ENCODE measurements at regions not wholly inside any gene's neighbourhood (a gene's known extent, or its start where the extent isn't known, plus 50 kb on each side); places are given as distances from the start of the nearest gene placed in this dataset.
"Not testable (repeated sequence)": the region's sequence is repeated elsewhere in the genome, so short reads cannot be mapped to it uniquely, and the experiment has no call there.

- Histone ChIP-seq H3K27ac (no peak overlapping the region), H3K36me3 (no peaks in the 10 kb centered on the region), H3K27me3 (no peaks in the 10 kb centered on the region), H3K4me1 (ENCODE audit: insufficient read depth) (no peaks in the 10 kb centered on the region), H3K4me3 (no peak overlapping the region), H3K9me3 (no peaks in the 10 kb centered on the region)
- TF ChIP-seq EP300 (IDR thresholded peaks at IDR 0.05) (no peak), POLR2A (IDR thresholded peaks at IDR 0.05) (no peak)
- TF ChIP-seq, protein P1, sequence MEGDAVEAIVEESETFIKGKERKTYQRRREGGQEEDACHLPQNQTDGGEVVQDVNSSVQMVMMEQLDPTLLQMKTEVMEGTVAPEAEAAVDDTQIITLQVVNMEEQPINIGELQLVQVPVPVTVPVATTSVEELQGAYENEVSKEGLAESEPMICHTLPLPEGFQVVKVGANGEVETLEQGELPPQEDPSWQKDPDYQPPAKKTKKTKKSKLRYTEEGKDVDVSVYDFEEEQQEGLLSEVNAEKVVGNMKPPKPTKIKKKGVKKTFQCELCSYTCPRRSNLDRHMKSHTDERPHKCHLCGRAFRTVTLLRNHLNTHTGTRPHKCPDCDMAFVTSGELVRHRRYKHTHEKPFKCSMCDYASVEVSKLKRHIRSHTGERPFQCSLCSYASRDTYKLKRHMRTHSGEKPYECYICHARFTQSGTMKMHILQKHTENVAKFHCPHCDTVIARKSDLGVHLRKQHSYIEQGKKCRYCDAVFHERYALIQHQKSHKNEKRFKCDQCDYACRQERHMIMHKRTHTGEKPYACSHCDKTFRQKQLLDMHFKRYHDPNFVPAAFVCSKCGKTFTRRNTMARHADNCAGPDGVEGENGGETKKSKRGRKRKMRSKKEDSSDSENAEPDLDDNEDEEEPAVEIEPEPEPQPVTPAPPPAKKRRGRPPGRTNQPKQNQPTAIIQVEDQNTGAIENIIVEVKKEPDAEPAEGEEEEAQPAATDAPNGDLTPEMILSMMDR (IDR thresholded peaks at IDR 0.05): no peak
- DNase-seq: no peak
- intact Hi-C loops (cut with DNase I): no loop called here
These were observed 154.3 kb downstream of the NR2F2 start for GRCh38 chr15:96484830-96485229.

DNA sequence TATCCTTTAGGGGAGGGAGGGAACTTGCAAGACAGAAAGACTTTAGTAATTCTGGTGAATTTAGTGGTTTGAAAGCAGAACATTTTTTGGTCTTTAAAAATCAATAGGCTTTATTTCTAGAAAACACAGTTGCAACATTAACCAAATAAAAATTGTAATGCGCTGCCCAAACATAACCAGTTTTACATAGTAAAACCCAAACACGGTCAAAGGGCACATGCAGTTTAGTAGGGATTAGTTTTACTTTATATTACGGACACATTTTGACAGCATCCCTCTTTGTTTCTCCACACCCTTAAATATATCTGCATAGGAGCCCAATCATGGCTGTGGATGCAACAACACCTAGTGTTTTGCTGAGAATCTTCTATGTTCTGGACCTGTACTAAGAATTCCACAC lies 156.7 kb downstream of the NR2F2 start:
- H3K27me3 ChIP-seq: no peaks in the 10 kb centered on the region
- no peaks in the 10 kb centered on the region for H3K36me3 ChIP-seq
- H3K9me3 ChIP-seq: no peaks in the 10 kb centered on the region
- no peaks in the 10 kb centered on the region for H3K4me1 ChIP-seq (ENCODE audit: insufficient read depth)
- TF ChIP-seq, protein P1 (IDR thresholded peaks at IDR 0.05): no peak
- WGBS, 3 donors: 91 to 96% (median 96%) methylated on average over 3 of the region's 3 CpGs
- H3K27ac ChIP-seq: no peak overlapping the region
- DNase-seq: no peak
- intact Hi-C loops (cut with DNase I): no loop called here
- H3K4me3 ChIP-seq: no peak overlapping the region

DNA sequence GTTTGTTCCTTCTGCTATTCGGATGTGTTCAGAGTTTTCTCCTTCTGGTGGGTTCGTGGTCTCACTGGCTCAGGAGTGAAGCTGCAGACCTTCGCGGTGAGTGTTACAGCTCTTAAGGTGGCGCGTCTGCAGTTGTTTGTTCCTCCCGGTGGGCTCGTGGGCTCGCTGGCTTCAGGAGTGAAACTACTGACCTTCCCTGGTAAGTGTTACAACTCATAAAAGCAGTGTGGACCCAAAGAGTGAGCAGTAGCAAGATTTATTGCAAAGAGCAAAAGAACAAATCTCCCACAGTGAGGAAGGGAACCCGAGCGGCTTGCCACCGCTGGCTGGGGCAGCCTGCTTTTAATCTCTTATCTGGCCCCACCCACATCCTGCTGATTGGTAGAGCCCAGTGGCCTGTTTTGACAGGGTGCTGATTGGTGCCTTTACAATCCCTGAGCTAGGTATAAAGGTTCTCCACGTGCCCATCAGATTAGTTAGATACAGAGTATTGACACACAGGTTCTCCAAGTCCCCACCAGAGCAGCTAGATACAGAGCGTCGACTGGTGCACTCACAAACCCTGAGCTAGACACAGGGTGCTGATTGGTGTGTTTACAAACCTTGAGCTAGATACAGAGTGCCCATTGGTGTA lies 160.7 kb downstream of the NR2F2 start:
- H3K27me3 ChIP-seq; H3K27ac ChIP-seq; DNase-seq; H3K9me3 ChIP-seq; H3K4me3 ChIP-seq; intact Hi-C loops (cut with DNase I); H3K4me1 ChIP-seq (ENCODE audit: insufficient read depth); H3K36me3 ChIP-seq: not testable (repeated sequence)
- WGBS, 3 donors: 13 to 62% (median 54%) methylated on average over 15 of the region's 15 CpGs

- H3K27me3 ChIP-seq; H3K36me3 ChIP-seq; intact Hi-C loops (cut with DNase I); H3K4me1 ChIP-seq (ENCODE audit: insufficient read depth); H3K27ac ChIP-seq; DNase-seq; H3K4me3 ChIP-seq; H3K9me3 ChIP-seq: not testable (repeated sequence)
- 89 to 96% (median 92%) methylated on average over 43 to 58 of the region's 58 CpGs for WGBS, 3 donors
These were observed 161.5 kb downstream of the NR2F2 start for GRCh38 chr15:96491700-96492644.

DNA sequence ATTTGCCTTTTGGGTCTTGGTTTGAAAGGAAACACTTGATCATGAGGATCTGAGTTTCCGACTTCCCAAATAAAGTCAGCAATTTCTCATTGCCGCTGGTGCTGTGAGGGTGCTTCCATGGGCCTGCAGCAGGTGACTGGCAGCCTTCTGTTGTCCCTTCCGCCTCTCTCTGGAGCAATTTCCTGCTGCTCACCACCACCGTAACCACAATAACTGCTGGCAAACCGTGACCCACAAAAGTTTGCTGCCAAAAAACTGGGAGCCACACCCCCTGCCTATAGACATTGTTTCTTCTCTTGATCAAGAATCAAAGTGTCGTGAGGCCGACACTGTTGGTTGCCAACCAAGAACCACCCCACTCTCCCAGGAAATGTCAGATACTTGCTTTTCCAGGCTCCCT lies 164.0 kb downstream of the NR2F2 start:
- H3K4me3 ChIP-seq: no peak overlapping the region

More for the DNA sequence above, 164.0 kb downstream of the NR2F2 start:
- 79 to 85% (median 83%) methylated on average over 7 of the region's 7 CpGs for WGBS, 3 donors
- Histone ChIP-seq H3K36me3 (no peaks in the 10 kb centered on the region), H3K9me3 (no peaks in the 10 kb centered on the region), H3K27me3 (no peaks in the 10 kb centered on the region), H3K27ac (no peak overlapping the region), H3K4me1 (ENCODE audit: insufficient read depth) (no peaks in the 10 kb centered on the region)
- intact Hi-C loops (cut with DNase I): no loop called here
- no peak for DNase-seq
- TF ChIP-seq POLR2A (IDR thresholded peaks at IDR 0.05): no peak
- TF ChIP-seq, protein P1 (IDR thresholded peaks at IDR 0.05): no peak
- no peak for TF ChIP-seq EP300 (IDR thresholded peaks at IDR 0.05)

Data from ovary (tissue), 7 donors.